ENCODE measurements at regions not wholly inside any gene's neighbourhood (a gene's known extent, or its start where the extent isn't known, plus 50 kb on each side); places are given as distances from the start of the nearest gene placed in this dataset.

- TF ChIP-seq MIER2 (CRISPR knock-in tag; IDR thresholded peaks at IDR 0.05) (0 out of 2 replicates have a peak, but pooled peaks have one; percentile 57), ZBED4 (CRISPR knock-in tag; IDR thresholded peaks at IDR 0.05; ENCODE audit: borderline replicate concordance) (peak; percentile 29; the same call in 1 of the 2 replicates), ZNF605 (CRISPR knock-in tag; IDR thresholded peaks at IDR 0.05) (no peak), HMGXB3 (CRISPR knock-in tag; IDR thresholded peaks at IDR 0.05; ENCODE audit: borderline replicate concordance) (peak; percentile 90), SNAPC5 (CRISPR knock-in tag; IDR thresholded peaks at IDR 0.05; ENCODE audit: borderline replicate concordance) (0 out of 2 replicates have a peak, but pooled peaks have one; percentile 39), SMYD3 (CRISPR knock-in tag; IDR thresholded peaks at IDR 0.05) (no peak), HOXA3 (CRISPR knock-in tag; IDR thresholded peaks at IDR 0.05) (peak; percentile 70), THRA (CRISPR knock-in tag; IDR thresholded peaks at IDR 0.05; ENCODE audit: borderline replicate concordance) (peak; percentile 90), MEIS1 (CRISPR knock-in tag; IDR thresholded peaks at IDR 0.05; ENCODE audit: borderline replicate concordance) (0 out of 2 replicates have a peak, but pooled peaks have one; percentile 9), MZF1 (CRISPR knock-in tag; IDR thresholded peaks at IDR 0.05; ENCODE audit: borderline replicate concordance) (no peak), TBX3 (IDR thresholded peaks at IDR 0.05; ENCODE audit: borderline replicate concordance) (peak; percentile 98), MTA3 (CRISPR knock-in tag; IDR thresholded peaks at IDR 0.05) (no peak), ZNF431 (CRISPR knock-in tag; IDR thresholded peaks at IDR 0.05; ENCODE audit: borderline replicate concordance, low read depth) (peak; percentile 43; the same call in 1 of the 2 replicates), KDM1A (CRISPR knock-in tag; IDR thresholded peaks at IDR 0.05) (peak; percentile 76), RFX3 (CRISPR knock-in tag; IDR thresholded peaks at IDR 0.05) (0 out of 2 replicates have a peak, but pooled peaks have one; percentile 12), ZNF432 (CRISPR knock-in tag; IDR thresholded peaks at IDR 0.05; ENCODE audit: borderline replicate concordance) (no peak), SP5 (CRISPR knock-in tag; IDR thresholded peaks at IDR 0.05; ENCODE audit: borderline replicate concordance, low read depth) (peak; percentile 78), ZNF121 (CRISPR knock-in tag; IDR thresholded peaks at IDR 0.05) (peak; percentile 74), ETV5 (CRISPR knock-in tag; IDR thresholded peaks at IDR 0.05; ENCODE audit: borderline replicate concordance) (peak; percentile 76; the same call in 1 of the 2 replicates)
These were observed 103.5 kb upstream of the ZBTB40 start (continued) for GRCh38 chr1:22347854-22348760.

Data from HepG2 (cell line).